ENCODE measurements at regions not wholly inside any gene's neighbourhood (a gene's known extent, or its start where the extent isn't known, plus 50 kb on each side); places are given as distances from the start of the nearest gene placed in this dataset.

- no peak for DNase-seq
Measured at GRCh38 chr6:24069526-24069925, 56.5 kb upstream of the NRSN1 start.

- DNase-seq = no peak
Measured at GRCh38 chr6:24072038-24072746, 53.8 kb upstream of the NRSN1 start.

GRCh38 chr6:24076011-24076410, 50.0 kb upstream of the NRSN1 start:
- no peak for DNase-seq

All from NCI-H510A (cell line).